NOMO-1 treated with DMSO at 0.1 percent for 48 hours (cell line): ENCODE measurements at regions not wholly inside any gene's neighbourhood (a gene's known extent, or its start where the extent isn't known, plus 50 kb on each side); places are given as distances from the start of the nearest gene placed in this dataset.
"Not testable (repeated sequence)": the region's sequence is repeated elsewhere in the genome, so short reads cannot be mapped to it uniquely, and the experiment has no call there.

Experiments
- DNase-seq: peaks from one replicate; lab custom pipeline; 2025; ENCODE audit not compliant: unreplicated experiment; lab: John Stamatoyannopoulos, UW

- DNase-seq: no peak
Measured at GRCh38 chr5:102613661-102614060, 114.9 kb upstream of the SLCO6A1 start.

- no peak for DNase-seq
Measured at GRCh38 chr5:102617191-102618187, 118.7 kb upstream of the SLCO6A1 start.

- DNase-seq: peak; percentile 18
Measured at GRCh38 chr5:102622262-102622661, 123.5 kb upstream of the SLCO6A1 start.

GRCh38 chr5:102623329-102624065, 124.7 kb upstream of the SLCO6A1 start:
- no peak for DNase-seq

GRCh38 chr5:102624405-102624804, 125.6 kb upstream of the SLCO6A1 start:
- no peak for DNase-seq

GRCh38 chr5:102625468-102625867, 126.7 kb upstream of the SLCO6A1 start:
- DNase-seq: no peak

GRCh38 chr5:102625928-102626327, 127.1 kb upstream of the SLCO6A1 start:
- no peak for DNase-seq

GRCh38 chr5:102627315-102627714, 127.8 kb upstream of the PAM start:
- no peak for DNase-seq

GRCh38 chr5:102628441-102629175, 126.5 kb upstream of the PAM start:
- DNase-seq: peak; percentile 3

- DNase-seq: no peak
Measured at GRCh38 chr5:102629827-102630605, 125.1 kb upstream of the PAM start.

- DNase-seq: not testable (repeated sequence)
Measured at GRCh38 chr5:102635399-102635798, 119.7 kb upstream of the PAM start.

GRCh38 chr5:102638316-102638715, 116.8 kb upstream of the PAM start:
- no peak for DNase-seq

- no peak for DNase-seq
Measured at GRCh38 chr5:102638912-102639652, 116.0 kb upstream of the PAM start.

- DNase-seq: no peak
Measured at GRCh38 chr5:102649731-102650130, 105.4 kb upstream of the PAM start.

GRCh38 chr5:102651466-102651865, 103.6 kb upstream of the PAM start:
- no peak for DNase-seq

GRCh38 chr5:102654559-102655349, 100.4 kb upstream of the PAM start:
- no peak for DNase-seq

GRCh38 chr5:102659151-102659550, 96.0 kb upstream of the PAM start:
- no peak for DNase-seq

GRCh38 chr5:102660111-102660510, 95.0 kb upstream of the PAM start:
- DNase-seq: no peak
